SU-DHL-6 (cell line): ENCODE measurements at regions not wholly inside any gene's neighbourhood (a gene's known extent, or its start where the extent isn't known, plus 50 kb on each side); places are given as distances from the start of the nearest gene placed in this dataset.

Experiments
- H2AFZ ChIP-seq: fragments of 200-600 bp; sonication (generic); 2 replicates; pipeline ENCODE4 v1.6.1; 2014; ENCODE audit warnings: low read depth, mild to moderate bottlenecking, moderate library complexity, mixed read lengths, antibody characterized with exemption, low read length; ENCODE audit not compliant: severe bottlenecking
- H3F3A ChIP-seq: fragments of 200-600 bp; shearing (Covaris generic); 2 replicates; pipeline ENCODE4 v1.6.0; 2016; ENCODE audit warnings: antibody characterized with exemption, mild to moderate bottlenecking; ENCODE audit not compliant: insufficient read depth
- H3K27ac ChIP-seq: fragments of 200-600 bp; sonication (generic); 2 replicates; pipeline ENCODE4 v1.5.1; 2016; ENCODE audit warnings: low read depth, mild to moderate bottlenecking, low read length, moderate library complexity, mixed read lengths
- H3K27me3 ChIP-seq: fragments of 200-600 bp; sonication (generic), shearing (Covaris generic); 2 replicates; pipeline ENCODE4 v1.6.0; 2014; ENCODE audit warnings: mild to moderate bottlenecking, low read length
- H3K36me3 ChIP-seq: fragments of 200-600 bp; sonication (generic); 2 replicates; pipeline ENCODE4 v1.6.1; 2014; ENCODE audit warnings: mild to moderate bottlenecking, low read length, mixed read lengths
- H3K4me2 ChIP-seq: fragments of 300-600, 200-600 bp; shearing (Covaris generic), sonication (generic); 2 replicates; pipeline ENCODE4 v1.6.0; 2014; ENCODE audit warnings: low read length, low read depth, mild to moderate bottlenecking; ENCODE audit not compliant: poor library complexity, severe bottlenecking
- H3K4me3 ChIP-seq: fragments of 200-600 bp; sonication (generic); 2 replicates; pipeline ENCODE4 v1.5.1; 2014; ENCODE audit warnings: antibody characterized with exemption, low read length, mild to moderate bottlenecking, mixed read lengths; ENCODE audit not compliant: insufficient read depth, poor library complexity, severe bottlenecking
- H3K79me2 ChIP-seq: fragments of 200-600 bp; sonication (generic); 2 replicates; pipeline ENCODE4 v1.6.1; 2014; ENCODE audit warnings: mild to moderate bottlenecking, low read length, moderate library complexity; ENCODE audit not compliant: insufficient read depth
- H3K9ac ChIP-seq: fragments of 200-600 bp; sonication (generic); 2 replicates; pipeline ENCODE4 v1.7.0; 2014; ENCODE audit warnings: mild to moderate bottlenecking, low read length
- H3K9me2 ChIP-seq: fragments of 200-600 bp; sonication (generic); replicated peaks from 2 replicates; pipeline ENCODE4 v1.6.1; 2014; ENCODE audit warnings: low read length; ENCODE audit not compliant: insufficient read depth
- H3K9me3 ChIP-seq: fragments of 200-600 bp; sonication (generic); 2 replicates; pipeline ENCODE4 v1.6.1; 2014; ENCODE audit warnings: low read length, mixed read lengths; ENCODE audit not compliant: insufficient read depth
- H4K20me1 ChIP-seq: fragments of 200-600 bp; sonication (generic); 2 replicates; pipeline ENCODE4 v1.6.1; 2014; ENCODE audit warnings: low read depth, mild to moderate bottlenecking, antibody characterized with exemption, low read length, moderate library complexity, mixed read lengths
- CTCF ChIP-seq: fragments of 200-600 bp; sonication (generic); IDR thresholded peaks from one replicate; pipeline ENCODE4 v1.5.1; 2017; ENCODE audit warnings: antibody characterized with exemption, mild to moderate bottlenecking, low read length, moderate library complexity; ENCODE audit not compliant: insufficient read depth, poor library complexity, severe bottlenecking
- EZH2phosphoT487 ChIP-seq: fragments of 200-600 bp; sonication (generic), shearing (Covaris generic); conservative IDR thresholded peaks from 2 replicates; pipeline ENCODE4 v1.6.1; 2018; ENCODE audit warnings: mild to moderate bottlenecking, antibody characterized with exemption, low read length, moderate library complexity, mixed read lengths

- Histone ChIP-seq H3K9me3 (no peaks in the 10 kb centered on the region), H3K79me2 (no peaks in the 10 kb centered on the region), H3K4me3 (no peak overlapping the region), H3K36me3 (no peaks in the 10 kb centered on the region), H3K9me2 (no peaks in the 10 kb centered on the region), H3K4me2 (no peak overlapping the region), H4K20me1 (no peaks in the 10 kb centered on the region), H3F3A (no peaks in the 10 kb centered on the region), H3K9ac (no peak overlapping the region), H3K27ac (no peak overlapping the region), H2AFZ (no peak overlapping the region), H3K27me3 (no peaks in the 10 kb centered on the region)
- TF ChIP-seq EZH2phosphoT487: no peak
- no peak for TF ChIP-seq CTCF
Measured at GRCh38 chr5:116880601-116881000, 306.0 kb upstream of the SEMA6A start.

DNA sequence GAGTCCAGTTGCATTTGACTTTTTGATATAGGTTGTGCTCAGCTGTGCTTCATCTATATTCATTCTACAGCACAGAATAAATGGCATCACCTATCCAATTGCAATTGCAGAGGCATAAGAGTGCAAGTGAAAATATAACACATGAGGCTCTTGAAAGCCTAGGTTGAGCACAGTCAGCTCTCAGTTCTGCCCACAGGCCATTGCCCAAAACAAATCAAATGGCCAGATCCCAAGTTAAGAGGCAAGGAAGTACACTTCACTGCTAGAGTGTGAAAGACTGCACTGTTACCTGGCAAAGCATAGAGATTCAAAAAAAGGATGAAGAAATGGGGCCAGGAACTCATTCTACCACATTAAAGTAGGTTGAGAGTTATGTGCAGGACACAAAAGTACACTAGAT is 305.5 kb upstream of the SEMA6A start:
- H3K4me3 ChIP-seq: no peak overlapping the region
- no peaks in the 10 kb centered on the region for H3K9me2 ChIP-seq
- H3K27me3 ChIP-seq: no peaks in the 10 kb centered on the region
- no peaks in the 10 kb centered on the region for H3K79me2 ChIP-seq
- H3K4me2 ChIP-seq: no peak overlapping the region
- no peaks in the 10 kb centered on the region for H3K36me3 ChIP-seq
- H4K20me1 ChIP-seq: no peaks in the 10 kb centered on the region
- H3F3A ChIP-seq: no peaks in the 10 kb centered on the region
- TF ChIP-seq CTCF: no peak
- no peak for TF ChIP-seq EZH2phosphoT487
- H2AFZ ChIP-seq: no peak overlapping the region
- no peak overlapping the region for H3K9ac ChIP-seq
- H3K27ac ChIP-seq: no peak overlapping the region
- H3K9me3 ChIP-seq: no peaks in the 10 kb centered on the region

GRCh38 chr5:116876240-116876840 is 301.7 kb upstream of the SEMA6A start:
- no peak overlapping the region for H2AFZ ChIP-seq
- H3K9ac ChIP-seq: no peak overlapping the region
- no peaks in the 10 kb centered on the region for H3K9me3 ChIP-seq
- no peaks in the 10 kb centered on the region for H3K27me3 ChIP-seq
- no peaks in the 10 kb centered on the region for H4K20me1 ChIP-seq
- H3K27ac ChIP-seq: no peak overlapping the region
- TF ChIP-seq EZH2phosphoT487 (no peak), CTCF (no peak)
- no peaks in the 10 kb centered on the region for H3K79me2 ChIP-seq
- no peak overlapping the region for H3K4me3 ChIP-seq
- H3K9me2 ChIP-seq: no peaks in the 10 kb centered on the region
- no peaks in the 10 kb centered on the region for H3F3A ChIP-seq
- H3K36me3 ChIP-seq: no peaks in the 10 kb centered on the region
- H3K4me2 ChIP-seq: no peak overlapping the region
